GM19468 (cell line): ENCODE measurements at regions not wholly inside any gene's neighbourhood (a gene's known extent, or its start where the extent isn't known, plus 50 kb on each side); places are given as distances from the start of the nearest gene placed in this dataset.
"Not testable (repeated sequence)": the region's sequence is repeated elsewhere in the genome, so short reads cannot be mapped to it uniquely, and the experiment has no call there.

Experiments
- ATAC-seq: cut with Tn5 transposase; IDR thresholded peaks from one replicate; pipeline ENCODE4 v1.9.1; 2021; ENCODE audit warnings: mild to moderate bottlenecking, moderate library complexity, moderate number of reproducible peaks; ENCODE audit not compliant: unreplicated experiment; ENCODE audit errors: extremely low read depth

- ATAC-seq: no peak
Observed at GRCh38 chr12:131642771-131643170, 68.1 kb upstream of the SFSWAP start.

- no peak for ATAC-seq
Observed at GRCh38 chr12:131643631-131644452, 67.0 kb upstream of the SFSWAP start.

GRCh38 chr12:131644481-131644880 lies 66.4 kb upstream of the SFSWAP start:
- no peak for ATAC-seq

- ATAC-seq: not testable (repeated sequence)
Observed at GRCh38 chr12:131644917-131645316, 66.0 kb upstream of the SFSWAP start.

GRCh38 chr12:131645557-131645956 lies 65.3 kb upstream of the SFSWAP start:
- not testable (repeated sequence) for ATAC-seq

- ATAC-seq: not testable (repeated sequence)
Observed at GRCh38 chr12:131646444-131646843, 64.4 kb upstream of the SFSWAP start.

- no peak for ATAC-seq
Observed at GRCh38 chr12:131647667-131648066, 63.2 kb upstream of the SFSWAP start.

GRCh38 chr12:131655469-131656174 lies 55.3 kb upstream of the SFSWAP start:
- ATAC-seq: not testable (repeated sequence)

- ATAC-seq: not testable (repeated sequence)
Observed at GRCh38 chr12:131656796-131657195, 54.1 kb upstream of the SFSWAP start.

GRCh38 chr12:131658605-131659004 lies 52.3 kb upstream of the SFSWAP start:
- ATAC-seq: not testable (repeated sequence)

GRCh38 chr12:131659484-131659883 lies 51.4 kb upstream of the SFSWAP start:
- not testable (repeated sequence) for ATAC-seq

GRCh38 chr12:131659976-131660375 lies 50.9 kb upstream of the SFSWAP start:
- ATAC-seq: not testable (repeated sequence)

GRCh38 chr12:131660401-131660800 lies 50.5 kb upstream of the SFSWAP start:
- ATAC-seq: not testable (repeated sequence)
